ENCODE measurements at regions not wholly inside any gene's neighbourhood (a gene's known extent, or its start where the extent isn't known, plus 50 kb on each side); places are given as distances from the start of the nearest gene placed in this dataset.
"Not testable (repeated sequence)": the region's sequence is repeated elsewhere in the genome, so short reads cannot be mapped to it uniquely, and the experiment has no call there.

GRCh38 chrX:40371376-40371775 lies 209.4 kb upstream of the ATP6AP2 start:
- H3K27ac ChIP-seq: no peak overlapping the region
- no peak for TF ChIP-seq CTCF (conservative IDR thresholded peaks at IDR 0.05)

GRCh38 chrX:40368611-40369061 lies 212.1 kb upstream of the ATP6AP2 start:
- no peak for TF ChIP-seq CTCF (conservative IDR thresholded peaks at IDR 0.05)
- no peak overlapping the region for H3K27ac ChIP-seq

- TF ChIP-seq CTCF (conservative IDR thresholded peaks at IDR 0.05): no peak
- no peak overlapping the region for H3K27ac ChIP-seq
Observed at GRCh38 chrX:40366661-40367060, 214.1 kb upstream of the ATP6AP2 start.

- not testable (repeated sequence) for H3K27ac ChIP-seq
Observed at GRCh38 chrX:40362291-40362690, 218.5 kb upstream of the ATP6AP2 start.

GRCh38 chrX:40360557-40360956 lies 220.2 kb upstream of the ATP6AP2 start:
- no peak for TF ChIP-seq CTCF (conservative IDR thresholded peaks at IDR 0.05)
- H3K27ac ChIP-seq: no peak overlapping the region

- TF ChIP-seq CTCF (conservative IDR thresholded peaks at IDR 0.05): no peak
- H3K27ac ChIP-seq: no peak overlapping the region
Observed at GRCh38 chrX:40359593-40359992, 221.2 kb upstream of the ATP6AP2 start.

GRCh38 chrX:40358994-40359393 lies 221.8 kb upstream of the ATP6AP2 start:
- H3K27ac ChIP-seq: no peak overlapping the region
- no peak for TF ChIP-seq CTCF (conservative IDR thresholded peaks at IDR 0.05)

GRCh38 chrX:40349251-40349650 lies 231.5 kb upstream of the ATP6AP2 start:
- H3K27ac ChIP-seq: no peak overlapping the region
- no peak for TF ChIP-seq CTCF (conservative IDR thresholded peaks at IDR 0.05)

All from VCaP (cell line).